Kidney (tissue), 13 donors: ENCODE measurements at regions not wholly inside any gene's neighbourhood (a gene's known extent, or its start where the extent isn't known, plus 50 kb on each side); places are given as distances from the start of the nearest gene placed in this dataset.

ENCODE experiments used
- DNase-seq, 5 donors: peaks; one replicate each; pipeline ENCODE4 v3.0.0-alpha.2; 2013 to 2020
- FAIRE-seq: peaks from 2 replicates; lab custom pipeline; 2012; peaks lifted over from hg19 to GRCh38; lab: Jason Lieb, UNC
- H3K27ac ChIP-seq, 2 donors: one replicate each; pipeline ENCODE4 v1.7.0; 2013; ENCODE audit warnings: low read depth in 2 of 2, low read length in 2 of 2, inconsistent platforms in 1 of 2
- H3K27me3 ChIP-seq: one replicate; pipeline ENCODE4 v1.7.1; 2013; ENCODE audit warnings: low read length, inconsistent platforms; ENCODE audit not compliant: control insufficient read depth, insufficient read depth
- H3K36me3 ChIP-seq, 3 donors: one replicate each; pipeline versions ENCODE4 v1.7.0 to v1.7.1; 2013; ENCODE audit warnings: low read length in 3 of 3, control low read depth in 1 of 3, inconsistent platforms in 1 of 3; ENCODE audit not compliant: insufficient read depth in 3 of 3, control insufficient read depth in 2 of 3
- H3K4me1 ChIP-seq, 3 donors: one replicate each; pipeline versions ENCODE4 v1.7.0 to v1.7.1; 2013; ENCODE audit warnings: low read length in 3 of 3, inconsistent platforms in 1 of 3, low read depth in 1 of 3; ENCODE audit not compliant: control insufficient read depth in 2 of 3, insufficient read depth in 2 of 3
- H3K4me3 ChIP-seq, 3 donors: one replicate each; pipeline versions ENCODE4 v1.7.0 to v1.8.1; 2013; ENCODE audit warnings: low read length in 3 of 3, control low read depth in 1 of 3, inconsistent platforms in 1 of 3
- H3K9ac ChIP-seq, 3 donors: one replicate each; pipeline versions ENCODE4 v1.7.0 to v1.7.1; 2013; ENCODE audit warnings: low read length in 3 of 3, control low read depth in 1 of 3, inconsistent platforms in 1 of 3
- H3K9me3 ChIP-seq, 3 donors: one replicate each; pipeline versions ENCODE4 v1.7.0 to v1.7.1; 2013; ENCODE audit warnings: low read length in 3 of 3, control low read depth in 1 of 3, inconsistent platforms in 1 of 3; ENCODE audit not compliant: control insufficient read depth in 2 of 3, insufficient read depth in 1 of 3
- intact Hi-C: fragments of 100-400 bp; cut with DNase I; formaldehyde crosslinking; loops from one replicate; pipeline ENCODE4 v1.11.1; 2022
- TF ChIP-seq, protein P1 (sequence below): IDR thresholded peaks from 3 replicates; pipeline ENCODE4 v1.5.1; 2012; ENCODE audit warnings: mild to moderate bottlenecking, moderate library complexity, borderline replicate concordance; ENCODE audit not compliant: insufficient read depth; ENCODE audit errors: extremely low read depth
- donor health status: control.
- donor health status: control.
- donor health status: control.
- donor health status: control.
- donor health status: control.
- donor health status: DM: yes; HTN: yes; CAD: no.
- donor health status: Normal renal cell carcinoma (clear cell type).

- Histone ChIP-seq H3K36me3 (no peaks in the 10 kb centered on the region), H3K27me3 (peaks cover 6% of the 10 kb centered on the region), H3K9me3 (no peaks in the 10 kb centered on the region), H3K9ac (no peak overlapping the region), H3K4me3 (no peak overlapping the region), H3K27ac (no peak overlapping the region), H3K4me1 (no peaks in the 10 kb centered on the region)
- TF ChIP-seq, protein P1, sequence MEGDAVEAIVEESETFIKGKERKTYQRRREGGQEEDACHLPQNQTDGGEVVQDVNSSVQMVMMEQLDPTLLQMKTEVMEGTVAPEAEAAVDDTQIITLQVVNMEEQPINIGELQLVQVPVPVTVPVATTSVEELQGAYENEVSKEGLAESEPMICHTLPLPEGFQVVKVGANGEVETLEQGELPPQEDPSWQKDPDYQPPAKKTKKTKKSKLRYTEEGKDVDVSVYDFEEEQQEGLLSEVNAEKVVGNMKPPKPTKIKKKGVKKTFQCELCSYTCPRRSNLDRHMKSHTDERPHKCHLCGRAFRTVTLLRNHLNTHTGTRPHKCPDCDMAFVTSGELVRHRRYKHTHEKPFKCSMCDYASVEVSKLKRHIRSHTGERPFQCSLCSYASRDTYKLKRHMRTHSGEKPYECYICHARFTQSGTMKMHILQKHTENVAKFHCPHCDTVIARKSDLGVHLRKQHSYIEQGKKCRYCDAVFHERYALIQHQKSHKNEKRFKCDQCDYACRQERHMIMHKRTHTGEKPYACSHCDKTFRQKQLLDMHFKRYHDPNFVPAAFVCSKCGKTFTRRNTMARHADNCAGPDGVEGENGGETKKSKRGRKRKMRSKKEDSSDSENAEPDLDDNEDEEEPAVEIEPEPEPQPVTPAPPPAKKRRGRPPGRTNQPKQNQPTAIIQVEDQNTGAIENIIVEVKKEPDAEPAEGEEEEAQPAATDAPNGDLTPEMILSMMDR: no peak
- DNase-seq (peak in 3 of 5 donors; percentile 24 to 40 (median 34)), FAIRE-seq (no peak)
- intact Hi-C loops: no loop called here
Observed at GRCh38 chrX:110442635-110443034, 84.0 kb downstream of the RTL9 start.

DNA sequence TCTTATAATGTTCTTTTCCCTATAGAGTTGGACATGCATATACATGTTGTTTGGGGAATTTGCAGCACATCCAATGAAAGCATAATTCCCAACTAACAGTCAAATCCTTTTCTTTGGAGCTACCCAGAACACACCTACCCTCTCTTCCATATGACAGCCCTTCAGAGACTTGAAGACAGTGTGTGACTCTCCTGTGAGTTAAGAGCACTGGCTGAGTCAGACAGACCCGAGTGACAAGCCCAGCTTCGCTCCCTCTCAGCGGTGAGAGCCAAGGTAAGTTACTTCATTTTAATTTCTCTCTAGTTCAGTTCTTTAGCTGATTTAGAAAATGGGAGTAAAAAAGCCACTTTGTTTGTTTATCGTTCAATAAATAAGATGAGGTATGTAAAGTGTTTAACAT lies 86.3 kb downstream of the RTL9 start:
- H3K9me3 ChIP-seq: no peaks in the 10 kb centered on the region
- DNase-seq: no peak
- FAIRE-seq: no peak
- H3K27ac ChIP-seq: no peak overlapping the region
- H3K9ac ChIP-seq: no peak overlapping the region
- TF ChIP-seq, protein P1: no peak
- H3K4me3 ChIP-seq: no peak overlapping the region
- H3K4me1 ChIP-seq: no peaks in the 10 kb centered on the region
- intact Hi-C loops: no loop called here
- no peaks in the 10 kb centered on the region for H3K36me3 ChIP-seq
- H3K27me3 ChIP-seq: peaks cover 3% of the 10 kb centered on the region

DNA sequence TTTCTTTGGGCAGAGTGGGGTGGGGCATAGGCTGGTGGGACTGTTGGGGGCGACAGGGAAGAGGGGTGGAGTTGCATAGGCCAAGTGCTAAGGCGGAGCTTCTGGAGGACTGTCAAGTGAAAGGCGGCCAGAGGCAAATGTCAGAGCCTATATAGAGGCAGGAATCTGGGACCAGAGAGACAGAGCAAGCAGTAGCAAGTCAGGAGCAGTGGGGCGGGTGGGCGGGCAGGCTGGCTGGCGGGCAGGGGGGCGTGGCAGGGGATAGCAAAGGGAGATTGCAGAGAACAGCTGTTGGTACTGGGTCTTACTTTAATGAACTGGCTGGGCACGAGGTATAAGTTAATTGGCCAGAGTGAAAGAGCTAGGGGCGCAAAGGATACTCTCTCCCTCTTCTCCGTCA lies 89.8 kb downstream of the RTL9 start:
- H3K9me3 ChIP-seq: no peaks in the 10 kb centered on the region
- H3K36me3 ChIP-seq: no peaks in the 10 kb centered on the region
- no peak overlapping the region for H3K27ac ChIP-seq
- intact Hi-C loops: no loop called here
- TF ChIP-seq, protein P1: no peak
- H3K4me3 ChIP-seq: no peak overlapping the region
- no peaks in the 10 kb centered on the region for H3K4me1 ChIP-seq
- DNase-seq: no peak
- no peaks in the 10 kb centered on the region for H3K27me3 ChIP-seq
- H3K9ac ChIP-seq: no peak overlapping the region
- no peak for FAIRE-seq

DNA sequence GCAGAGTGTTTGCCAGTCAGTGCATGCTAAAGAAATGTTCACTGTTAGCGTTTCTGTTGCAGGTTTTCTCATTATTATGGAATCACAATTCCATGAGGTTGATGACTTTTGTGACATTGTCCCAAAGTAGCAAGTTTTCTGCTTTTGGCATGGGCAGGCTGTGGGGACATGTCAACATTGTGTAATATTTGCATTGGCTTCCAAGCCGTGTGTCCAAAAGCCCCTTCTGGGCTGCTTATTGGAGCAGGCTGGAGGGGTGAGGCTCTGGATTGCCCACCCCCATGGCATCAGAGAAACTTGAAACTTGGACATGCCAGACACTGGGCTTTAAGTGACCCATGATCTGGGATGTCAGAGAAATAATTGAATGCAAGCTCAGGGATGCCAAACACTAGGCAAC lies 90.7 kb downstream of the RTL9 start:
- intact Hi-C loops: no loop called here
- DNase-seq (no peak), FAIRE-seq (no peak)
- Histone ChIP-seq H3K4me3 (no peak overlapping the region), H3K36me3 (no peaks in the 10 kb centered on the region), H3K9me3 (no peaks in the 10 kb centered on the region), H3K4me1 (no peaks in the 10 kb centered on the region), H3K27ac (no peak overlapping the region), H3K9ac (no peak overlapping the region), H3K27me3 (no peaks in the 10 kb centered on the region)
- TF ChIP-seq, protein P1: no peak
